A549 (cell line): ENCODE measurements at regions not wholly inside any gene's neighbourhood (a gene's known extent, or its start where the extent isn't known, plus 50 kb on each side); places are given as distances from the start of the nearest gene placed in this dataset.

Experiments used
- CBX2 ChIP-seq: fragments of 200-600 bp; sonication (generic); IDR thresholded peaks from 2 replicates; pipeline ENCODE4 v1.6.1; 2016; ENCODE audit warnings: low read depth, mild to moderate bottlenecking, borderline replicate concordance
- FOSL2 ChIP-seq, 2 experiments: fragments of 450-650 bp in 1 of 2; fragments of >200 bp in 1 of 2; sonication (Bioruptor Twin) in 1 of 2; formaldehyde crosslinking; IDR thresholded peaks; 2 replicates each; pipeline versions ENCODE4 v1.5.0 to v1.6.1; 2016 to 2020; ENCODE audit warnings: mild to moderate bottlenecking in 1 of 2, moderate library complexity in 1 of 2
- GATA3 ChIP-seq: IDR thresholded peaks from 2 replicates; pipeline ENCODE4 v1.6.1; 2012; ENCODE audit warnings: borderline replicate concordance
- NR3C1 ChIP-seq: fragments of >200 bp; sonication (Bioruptor Twin); formaldehyde crosslinking; IDR thresholded peaks from 3 replicates; pipeline ENCODE4 v1.6.1; 2017
- RCOR1 ChIP-seq: fragments of 150-350 bp; IDR thresholded peaks from 2 replicates; pipeline ENCODE4 v1.6.1; 2014; ENCODE audit warnings: antibody characterized with exemption, low read length, low read depth
- REST ChIP-seq: fragments of 200-600 bp; sonication (generic); IDR thresholded peaks from 2 replicates; pipeline ENCODE4 v1.6.1; 2016; ENCODE audit warnings: antibody characterized with exemption, mild to moderate bottlenecking, moderate library complexity
- SMC3 ChIP-seq: fragments of >200 bp; sonication (Bioruptor Twin); formaldehyde crosslinking; IDR thresholded peaks from 3 replicates; pipeline ENCODE4 v1.6.1; 2018; ENCODE audit warnings: inconsistent platforms

DNA sequence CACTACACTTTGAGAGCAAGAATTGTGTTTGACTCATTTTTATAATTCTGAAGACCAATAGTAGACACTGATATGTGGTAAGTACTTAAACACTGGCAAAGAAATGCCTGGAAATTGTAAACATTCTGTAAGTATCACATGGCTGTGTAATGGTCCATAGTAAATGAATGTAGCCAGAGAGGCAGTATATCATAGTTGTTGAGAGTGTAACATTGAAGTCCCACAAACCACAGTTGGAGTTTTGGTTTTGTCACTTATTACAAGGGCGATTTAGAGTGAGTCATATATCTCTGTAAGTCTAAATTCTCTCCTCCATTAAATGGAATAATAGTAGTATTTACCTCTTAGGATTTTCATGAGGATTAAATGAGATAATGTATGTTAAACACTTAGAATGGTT lies 181.1 kb upstream of the MEF2C start:
- no peak for TF ChIP-seq CBX2
- no peak for TF ChIP-seq REST
- TF ChIP-seq RCOR1, result no peak
- no peak for TF ChIP-seq GATA3
- TF ChIP-seq SMC3, result no peak
- TF ChIP-seq FOSL2 (IDR thresholded peaks at IDR 0.05), result no peak
- TF ChIP-seq FOSL2 (CRISPR knock-in tag; IDR thresholded peaks at IDR 0.05), result no peak
- no peak for TF ChIP-seq NR3C1
